Transverse colon (tissue), 3 donors: ENCODE measurements at regions not wholly inside any gene's neighbourhood (a gene's known extent, or its start where the extent isn't known, plus 50 kb on each side); places are given as distances from the start of the nearest gene placed in this dataset.

Source experiments
- EP300 ChIP-seq: sonication (generic); formaldehyde crosslinking; IDR thresholded peaks from one replicate; pipeline ENCODE4 v1.6.1; 2017; ENCODE audit warnings: antibody characterized with exemption, low read depth
- TF ChIP-seq, protein P1 (sequence below), 5 experiments: fragments of 200-600 bp in 3 of 5; fragments of 450-650 bp in 2 of 5; sonication (generic) in 3 of 5; IDR thresholded peaks; 1 replicate in 2 of 5; 2 replicates in 3 of 5; pipeline ENCODE4 v1.5.1; 2016 to 2017; ENCODE audit warnings: antibody characterized with exemption in 5 of 5, inconsistent platforms in 3 of 5, mild to moderate bottlenecking in 2 of 5, moderate library complexity in 1 of 5

DNA sequence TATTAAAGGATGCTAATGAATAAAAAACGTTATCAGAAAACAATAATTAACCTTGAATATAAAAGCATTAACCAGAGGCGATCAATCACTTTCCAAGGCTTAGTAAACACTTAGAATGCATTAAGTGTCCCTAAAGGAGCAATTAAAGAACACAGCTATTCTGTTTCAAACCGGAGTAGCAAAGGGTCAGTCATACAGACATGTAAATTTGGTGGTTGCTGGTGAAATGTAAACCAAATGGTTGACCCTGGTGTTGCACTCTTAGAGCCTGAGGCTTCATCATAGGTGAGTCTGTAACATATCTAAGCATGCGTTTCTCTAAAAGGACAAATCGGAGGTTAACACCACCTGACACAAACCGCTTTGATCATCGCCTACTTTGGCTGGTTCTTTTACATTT lies 1280.1 kb downstream of the TYW1 start:
- TF ChIP-seq, protein P1, sequence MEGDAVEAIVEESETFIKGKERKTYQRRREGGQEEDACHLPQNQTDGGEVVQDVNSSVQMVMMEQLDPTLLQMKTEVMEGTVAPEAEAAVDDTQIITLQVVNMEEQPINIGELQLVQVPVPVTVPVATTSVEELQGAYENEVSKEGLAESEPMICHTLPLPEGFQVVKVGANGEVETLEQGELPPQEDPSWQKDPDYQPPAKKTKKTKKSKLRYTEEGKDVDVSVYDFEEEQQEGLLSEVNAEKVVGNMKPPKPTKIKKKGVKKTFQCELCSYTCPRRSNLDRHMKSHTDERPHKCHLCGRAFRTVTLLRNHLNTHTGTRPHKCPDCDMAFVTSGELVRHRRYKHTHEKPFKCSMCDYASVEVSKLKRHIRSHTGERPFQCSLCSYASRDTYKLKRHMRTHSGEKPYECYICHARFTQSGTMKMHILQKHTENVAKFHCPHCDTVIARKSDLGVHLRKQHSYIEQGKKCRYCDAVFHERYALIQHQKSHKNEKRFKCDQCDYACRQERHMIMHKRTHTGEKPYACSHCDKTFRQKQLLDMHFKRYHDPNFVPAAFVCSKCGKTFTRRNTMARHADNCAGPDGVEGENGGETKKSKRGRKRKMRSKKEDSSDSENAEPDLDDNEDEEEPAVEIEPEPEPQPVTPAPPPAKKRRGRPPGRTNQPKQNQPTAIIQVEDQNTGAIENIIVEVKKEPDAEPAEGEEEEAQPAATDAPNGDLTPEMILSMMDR (IDR thresholded peaks at IDR 0.05), result no peak
- no peak for TF ChIP-seq EP300
